DMS79 (cell line): ENCODE measurements at regions not wholly inside any gene's neighbourhood (a gene's known extent, or its start where the extent isn't known, plus 50 kb on each side); places are given as distances from the start of the nearest gene placed in this dataset.
"Not testable (repeated sequence)": the region's sequence is repeated elsewhere in the genome, so short reads cannot be mapped to it uniquely, and the experiment has no call there.

Source experiments
- DNase-seq: peaks from one replicate; lab custom pipeline; 2025; lab: John Stamatoyannopoulos, UW

GRCh38 chr1:226461087-226461486, 53.2 kb upstream of the PARP1 start:
- DNase-seq: no peak

DNA sequence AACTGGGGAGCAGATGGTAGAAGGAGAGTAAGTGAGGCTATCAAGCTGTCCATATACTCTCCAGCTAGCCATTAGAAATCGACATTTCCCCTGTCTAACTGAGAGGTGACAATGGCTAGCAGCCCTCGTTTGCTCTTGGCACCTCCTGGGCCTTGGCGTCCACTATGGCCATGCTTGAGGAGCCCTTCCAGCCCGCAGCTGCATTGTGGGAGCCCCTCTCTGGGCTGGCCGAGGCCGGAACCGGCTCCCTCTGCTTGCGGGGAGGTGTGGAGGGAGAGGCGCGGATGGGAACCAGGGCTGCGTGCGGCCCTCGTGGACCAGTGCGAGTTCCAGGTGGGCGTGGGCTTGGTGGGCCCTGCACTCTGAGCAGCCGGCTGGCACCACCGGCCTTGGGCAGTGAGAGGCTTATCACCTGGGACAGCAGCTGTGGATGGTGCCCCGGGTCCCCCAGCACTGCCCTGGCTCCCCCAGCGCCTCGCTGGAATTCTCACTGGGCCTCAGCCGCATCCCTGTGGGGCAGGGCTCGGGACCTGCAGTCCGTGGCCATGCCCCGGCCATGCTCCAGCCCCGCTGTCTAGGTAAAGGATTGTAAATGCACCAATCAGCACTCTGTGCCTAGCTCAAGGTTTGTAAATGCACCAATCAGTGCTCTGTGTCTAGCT, 56.2 kb upstream of the PARP1 start:
- DNase-seq: no peak

DNA sequence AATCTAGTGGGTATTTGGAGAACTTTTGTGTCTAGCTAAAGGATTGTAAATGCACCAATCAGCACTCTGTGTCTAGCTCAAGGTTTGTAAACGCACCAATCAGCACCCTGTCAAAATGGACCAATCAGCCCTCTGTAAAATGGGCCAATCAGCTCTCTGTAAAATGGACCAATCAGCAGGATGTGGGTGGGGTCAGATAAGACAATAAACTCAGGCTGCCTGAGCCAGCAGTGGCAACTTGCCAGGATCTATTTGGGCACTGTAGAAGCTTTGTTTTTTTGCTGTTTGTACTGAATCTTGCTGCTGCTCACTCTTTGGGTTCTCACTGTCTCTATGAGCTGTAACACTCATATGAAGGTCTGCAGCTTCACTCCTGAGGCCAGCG, 56.7 kb upstream of the PARP1 start:
- not testable (repeated sequence) for DNase-seq

GRCh38 chr1:226466296-226466695, 58.4 kb upstream of the PARP1 start:
- DNase-seq: peak; percentile 30

- DNase-seq: no peak
Measured at GRCh38 chr1:226467443-226467842, 59.5 kb upstream of the PARP1 start.

GRCh38 chr1:226470921-226471866, 63.3 kb upstream of the PARP1 start:
- no peak for DNase-seq

GRCh38 chr1:226473325-226473724, 65.4 kb upstream of the PARP1 start:
- no peak for DNase-seq

- no peak for DNase-seq
Measured at GRCh38 chr1:226474041-226474440, 66.1 kb upstream of the PARP1 start.

DNA sequence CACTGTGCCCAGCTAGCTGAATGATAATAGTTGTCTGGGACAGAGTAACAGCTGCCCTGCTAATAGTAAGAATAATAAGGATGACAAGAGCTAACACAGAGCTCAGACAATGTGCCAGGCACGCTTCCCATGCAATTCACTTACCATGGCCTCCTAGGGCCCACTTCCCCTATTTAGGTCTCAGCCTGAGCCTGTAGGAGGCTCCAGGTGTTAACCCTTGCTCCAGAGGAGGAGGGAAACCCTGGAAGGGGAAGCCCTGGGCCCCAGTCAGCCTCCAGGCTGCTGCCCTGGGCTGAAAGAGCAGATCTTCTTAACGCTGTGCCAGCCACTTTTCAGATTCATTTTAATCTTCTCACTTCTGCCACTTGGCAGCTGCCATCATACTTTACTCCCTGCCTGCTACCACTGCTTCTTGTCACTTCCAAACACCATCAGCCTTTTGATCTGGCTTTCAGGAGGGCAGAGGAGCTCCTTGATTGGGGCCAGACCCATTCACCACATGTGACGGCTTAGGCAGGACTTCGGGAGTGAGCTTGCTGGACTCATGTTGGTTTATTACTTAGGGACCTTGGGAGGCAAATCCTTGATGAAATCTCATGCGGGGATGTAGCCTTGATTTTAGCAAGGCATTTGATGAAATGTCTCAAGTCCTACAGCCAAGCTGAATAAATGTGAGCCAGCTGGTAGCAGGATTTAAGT, 66.7 kb upstream of the PARP1 start:
- no peak for DNase-seq

DNA sequence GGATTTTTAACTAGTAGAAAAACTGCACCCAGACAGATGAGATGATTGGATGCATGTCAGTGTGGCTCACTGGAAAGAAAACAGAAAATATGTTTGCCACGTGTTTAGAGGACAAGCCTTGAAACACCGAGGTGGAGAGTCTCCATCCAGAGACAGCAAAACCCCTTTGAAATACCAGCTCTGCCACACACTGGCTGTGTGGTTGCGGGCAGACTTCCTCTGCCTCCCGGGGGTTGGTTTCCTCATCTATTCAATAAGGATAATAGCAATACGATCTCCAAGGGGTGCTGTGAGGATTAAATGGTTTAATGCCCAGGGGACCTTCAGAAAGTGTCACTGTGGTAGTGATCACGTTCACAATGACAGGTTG, 67.2 kb upstream of the PARP1 start:
- DNase-seq: no peak

DNA sequence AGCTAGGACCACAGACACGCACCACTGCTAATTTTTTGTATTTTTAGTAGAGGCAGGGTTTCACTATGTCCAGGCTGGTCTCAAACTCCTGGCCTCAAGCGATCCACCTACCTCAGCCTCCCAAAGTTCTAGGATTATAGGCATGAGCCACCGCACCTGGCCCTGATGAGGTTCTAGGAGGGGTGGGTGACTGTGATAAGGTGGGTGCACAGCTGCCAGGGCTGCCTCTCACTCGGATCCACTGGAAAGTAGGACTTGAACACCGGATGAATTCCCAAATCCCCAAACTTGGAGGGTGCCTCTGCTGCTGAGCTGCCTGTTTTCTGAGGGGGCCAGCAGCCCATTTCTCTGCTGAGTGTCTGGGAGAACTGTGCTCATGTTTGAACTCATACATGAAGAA, 68.2 kb upstream of the PARP1 start:
- DNase-seq: no peak

- DNase-seq: no peak
Measured at GRCh38 chr1:226476648-226477319, 68.9 kb upstream of the PARP1 start.

GRCh38 chr1:226479474-226479873, 69.1 kb upstream of the STUM start:
- no peak for DNase-seq

GRCh38 chr1:226480461-226480860, 68.1 kb upstream of the STUM start:
- DNase-seq: no peak

GRCh38 chr1:226481133-226481532, 67.4 kb upstream of the STUM start:
- no peak for DNase-seq

DNA sequence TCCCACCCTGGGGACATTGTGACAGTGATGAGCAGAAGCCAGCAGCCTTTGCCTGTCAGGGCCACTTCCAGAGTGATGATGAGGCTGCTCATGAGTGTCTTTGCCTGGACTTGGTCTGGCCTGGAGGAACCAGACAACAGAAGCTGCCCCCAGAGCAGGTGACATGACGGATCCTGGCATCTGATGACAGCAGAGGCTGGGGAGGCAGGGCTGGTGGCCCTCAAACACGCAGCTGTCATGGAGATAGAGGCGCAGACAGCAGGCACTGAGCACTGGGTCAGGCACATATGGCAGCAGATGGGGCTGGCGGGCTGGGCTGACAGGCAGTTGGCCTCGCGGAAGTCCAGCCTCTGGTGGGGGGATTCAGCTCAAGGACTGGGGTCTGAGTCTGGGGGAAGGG, 66.4 kb upstream of the STUM start:
- no peak for DNase-seq

- no peak for DNase-seq
Measured at GRCh38 chr1:226482975-226483700, 65.4 kb upstream of the STUM start.

DNA sequence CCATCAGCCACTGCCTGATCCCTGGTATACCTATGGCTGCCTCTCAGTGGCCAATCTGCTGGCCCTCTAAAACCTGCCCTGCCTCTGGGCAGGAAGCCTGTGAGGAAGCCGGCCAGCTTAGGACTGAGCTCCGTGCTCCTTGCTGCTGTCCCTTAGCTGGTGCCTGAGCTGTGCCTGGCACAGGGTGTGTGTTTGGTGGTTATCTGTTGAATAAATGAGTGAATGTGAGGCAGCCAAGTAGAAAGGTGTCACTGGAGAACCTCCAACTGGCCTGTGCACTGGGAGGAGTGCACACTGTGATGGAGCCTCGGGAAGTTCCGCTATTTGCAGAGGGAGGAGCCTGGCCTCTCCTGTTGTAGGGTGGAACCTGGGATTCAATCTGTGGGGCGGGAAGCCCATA, 63.4 kb upstream of the STUM start:
- no peak for DNase-seq

DNA sequence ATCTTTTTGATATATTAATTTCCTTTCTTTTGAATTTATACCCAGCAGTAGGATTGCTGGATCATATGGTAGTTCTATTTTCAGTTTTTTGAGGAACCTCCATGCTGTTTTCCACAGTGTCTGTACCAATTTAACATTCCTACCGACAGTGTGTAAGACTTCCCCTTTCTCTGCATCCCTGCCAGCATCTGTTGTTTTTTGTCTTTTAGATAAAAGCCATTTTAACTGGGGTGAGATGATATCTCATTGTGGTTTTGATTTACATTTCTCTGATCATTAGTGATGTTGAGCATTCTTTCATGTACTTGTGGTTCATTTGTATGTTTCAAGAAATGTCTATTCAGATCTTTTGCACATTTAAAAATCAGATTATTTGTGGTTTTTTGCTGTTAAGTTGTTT, 62.4 kb upstream of the STUM start:
- no peak for DNase-seq

GRCh38 chr1:226487921-226488320, 60.6 kb upstream of the STUM start:
- DNase-seq: no peak

GRCh38 chr1:226489718-226490425, 58.7 kb upstream of the STUM start:
- no peak for DNase-seq
